HL-60 (cell line): ENCODE measurements at regions not wholly inside any gene's neighbourhood (a gene's known extent, or its start where the extent isn't known, plus 50 kb on each side); places are given as distances from the start of the nearest gene placed in this dataset.

Experiments
- CTCF ChIP-seq: IDR thresholded peaks from one replicate; pipeline ENCODE4 v1.5.1; 2011; ENCODE audit warnings: low read length, control low read depth, inconsistent platforms; ENCODE audit not compliant: insufficient read depth
- REST ChIP-seq: IDR thresholded peaks from 2 replicates; pipeline ENCODE4 v1.6.1; 2012; ENCODE audit warnings: low read depth; ENCODE audit not compliant: insufficient replicate concordance

GRCh38 chr13:77480066-77480465 is 55.4 kb upstream of the SCEL start:
- TF ChIP-seq REST (no peak), CTCF (no peak)
